ENCODE measurements at regions not wholly inside any gene's neighbourhood (a gene's known extent, or its start where the extent isn't known, plus 50 kb on each side); places are given as distances from the start of the nearest gene placed in this dataset.

- TF ChIP-seq IRF5 (IDR thresholded peaks at IDR 0.05; ENCODE audit: borderline replicate concordance) (no peak), ESRRA (IDR thresholded peaks at IDR 0.05; ENCODE audit: low read length) (no peak), ZBTB40 (IDR thresholded peaks at IDR 0.05; ENCODE audit: borderline replicate concordance) (0 out of 2 replicates have a peak, but pooled peaks have one; percentile 5), KDM1A (IDR thresholded peaks at IDR 0.05; ENCODE audit: borderline replicate concordance) (no peak), CEBPB (IDR thresholded peaks at IDR 0.05; ENCODE audit: borderline replicate concordance in 1 of 2, low read depth in 2 of 2, low read length in 2 of 2) (0 out of 4 replicates have a peak, but pooled peaks of 1 of the 2 experiments have one; percentile 31), SREBF2 (IDR thresholded peaks at IDR 0.05; ENCODE audit: low read length) (no peak), BCLAF1 (IDR thresholded peaks at IDR 0.05) (no peak), ZNF207 (IDR thresholded peaks at IDR 0.05; ENCODE audit: borderline replicate concordance) (no peak), CHD4 (IDR thresholded peaks at IDR 0.05) (0 out of 2 replicates have a peak, but pooled peaks have one; percentile 92), SMAD5 (IDR thresholded peaks at IDR 0.05; ENCODE audit: low read depth) (no peak), ZBED1 (IDR thresholded peaks at IDR 0.05; ENCODE audit: borderline replicate concordance) (no peak), ASH2L (IDR thresholded peaks at IDR 0.05; ENCODE audit: borderline replicate concordance, low read depth) (no peak; the same call in 1 of the 2 replicates), SMC3 (IDR thresholded peaks at IDR 0.05; ENCODE audit: borderline replicate concordance, low read length) (no peak), NR2C1 (IDR thresholded peaks at IDR 0.05) (no peak), ZZZ3 (IDR thresholded peaks at IDR 0.05; ENCODE audit: control insufficient read depth, insufficient read length, low read depth) (no peak), SUZ12 (IDR thresholded peaks at IDR 0.05; ENCODE audit: unreplicated experiment) (no peak), NBN (IDR thresholded peaks at IDR 0.05) (peak; percentile 87), SRF (IDR thresholded peaks at IDR 0.05; ENCODE audit: low read depth in 2 of 2, low read length in 2 of 2) (no peak), ZNF24 (IDR thresholded peaks at IDR 0.05) (peak; percentile 77), E2F4 (IDR thresholded peaks at IDR 0.05; ENCODE audit: low read depth, low read length) (no peak), JUNB (IDR thresholded peaks at IDR 0.05) (peak; percentile 54), SP1 (IDR thresholded peaks at IDR 0.05; ENCODE audit: low read depth, low read length) (no peak)
Measured at GRCh38 chr6:30816791-30817739, 67.3 kb upstream of the DDR1 start (continued).

Measured in GM12878 (cell line).